Transverse colon (tissue), 4 donors: ENCODE measurements at regions not wholly inside any gene's neighbourhood (a gene's known extent, or its start where the extent isn't known, plus 50 kb on each side); places are given as distances from the start of the nearest gene placed in this dataset.
"Not testable (repeated sequence)": the region's sequence is repeated elsewhere in the genome, so short reads cannot be mapped to it uniquely, and the experiment has no call there.

Experiments used
- DNase-seq: peaks from one replicate; pipeline ENCODE4 v3.0.0-alpha.2; 2019
- H3K27ac ChIP-seq, 4 donors: fragments of 200-600 bp; sonication (generic); 2 replicates each; pipeline ENCODE4 v1.5.1; 2016 to 2018; ENCODE audit warnings: inconsistent platforms in 4 of 4
- H3K27me3 ChIP-seq: fragments of 200-600 bp; sonication (generic); 2 replicates; pipeline ENCODE4 v1.5.1; 2017; ENCODE audit warnings: inconsistent platforms
- H3K36me3 ChIP-seq, 4 donors: fragments of 200-600 bp; sonication (generic); 2 replicates each; pipeline ENCODE4 v1.5.1; 2017 to 2019; ENCODE audit warnings: inconsistent platforms in 4 of 4
- H3K4me1 ChIP-seq, 4 donors: fragments of 200-600 bp; sonication (generic); 2 replicates each; pipeline ENCODE4 v1.5.1; 2017 to 2020; ENCODE audit warnings: inconsistent platforms in 4 of 4
- H3K4me3 ChIP-seq, 4 donors: fragments of 200-600 bp; sonication (generic); 1 replicate in 1 of 4; 2 replicates in 3 of 4; pipeline versions ENCODE4 v1.5.1 to v1.6.1; 2017 to 2019; ENCODE audit warnings: inconsistent platforms in 4 of 4
- H3K9me3 ChIP-seq, 2 donors: fragments of 200-600 bp; sonication (generic); 2 replicates each; pipeline ENCODE4 v1.5.1; 2017 to 2019; ENCODE audit warnings: inconsistent platforms in 2 of 2
- CTCF ChIP-seq, 5 experiments: fragments of 200-600 bp in 3 of 5; fragments of 450-650 bp in 2 of 5; sonication (generic) in 3 of 5; IDR thresholded peaks; 1 replicate in 2 of 5; 2 replicates in 3 of 5; pipeline ENCODE4 v1.5.1; 2016 to 2017; ENCODE audit warnings: antibody characterized with exemption in 5 of 5, inconsistent platforms in 3 of 5, mild to moderate bottlenecking in 2 of 5, moderate library complexity in 1 of 5
- EP300 ChIP-seq: sonication (generic); formaldehyde crosslinking; IDR thresholded peaks from one replicate; pipeline ENCODE4 v1.6.1; 2017; ENCODE audit warnings: antibody characterized with exemption, low read depth
- POLR2A ChIP-seq: fragments of 450-650 bp; IDR thresholded peaks from one replicate; pipeline ENCODE4 v1.6.1; 2016; ENCODE audit warnings: antibody characterized with exemption, mild to moderate bottlenecking, moderate library complexity
- POLR2AphosphoS5 ChIP-seq, 3 donors: sonication (generic); formaldehyde crosslinking; IDR thresholded peaks; one replicate each; pipeline ENCODE4 v1.6.1; 2016; ENCODE audit warnings: antibody characterized with exemption in 3 of 3
- WGBS, 2 donors: methylation state at CpG; one replicate each; pipeline ENCODE4 v1.1.5; 2018; ENCODE audit warnings: low coverage in 1 of 2; 5-methylcytosine and 5-hydroxymethylcytosine counted together
- in situ Hi-C, 4 donors: fragments of 200-750 bp; cut with MboI; loops; one replicate each; pipeline versions ENCODE4 v1.15.0 to v1.15.1; 2017; ENCODE audit warnings: low sequenced_read_pairs in 3 of 4, low pct_ligation_motif_present in 1 of 4, low pct_unique_long_range_greater_than_20kb in 1 of 4
- intact Hi-C: fragments of 100-400 bp; cut with DNase I; formaldehyde crosslinking; loops from one replicate; pipeline ENCODE4 v1.15.1; 2023; ENCODE audit warnings: low total_unique reads

- DNase-seq, in situ Hi-C loops, H3K4me1 ChIP-seq, intact Hi-C loops, H3K4me3 ChIP-seq, H3K27me3 ChIP-seq, H3K9me3 ChIP-seq, H3K27ac ChIP-seq, H3K36me3 ChIP-seq: not testable (repeated sequence)
- WGBS, 2 donors, result 91% methylated on average over 4 of the region's 4 CpGs; no CpG with 5 or more reads in 1 of the 2 donors
Measured at GRCh38 chr9:91512235-91512634, 88.6 kb upstream of the NFIL3 start.

- in situ Hi-C loops, result loop anchor here in 1 of 4 donors (10.0 kb wide), 1 partner anchor 61 kb away; no protein-coding TSS in a partner anchor
- no peaks in the 10 kb centered on the region for H3K27me3 ChIP-seq
- TF ChIP-seq CTCF (IDR thresholded peaks at IDR 0.05) (no peak), POLR2AphosphoS5 (IDR thresholded peaks at IDR 0.05) (no peak), EP300 (no peak)
- H3K4me1 ChIP-seq, result no peaks in the 10 kb centered on the region
- WGBS, 2 donors, result 40 to 74% methylated on average over 1 to 4 of the region's 4 CpGs
- H3K36me3 ChIP-seq, result no peaks in the 10 kb centered on the region
- DNase-seq, result no peak
- intact Hi-C loops, result loop anchor here (1.0 kb wide), 1 partner anchor 37 kb away; no protein-coding TSS in a partner anchor
- no peak overlapping the region for H3K4me3 ChIP-seq
- no peak overlapping the region for H3K27ac ChIP-seq
- H3K9me3 ChIP-seq, result no peaks in the 10 kb centered on the region
Measured at GRCh38 chr9:91503673-91504081, 80.0 kb upstream of the NFIL3 start.

GRCh38 chr9:91502913-91503672, 79.5 kb upstream of the NFIL3 start:
- no peaks in the 10 kb centered on the region for H3K27me3 ChIP-seq
- no peak for TF ChIP-seq EP300
- TF ChIP-seq POLR2AphosphoS5 (IDR thresholded peaks at IDR 0.05), result no peak
- no peak for TF ChIP-seq CTCF (IDR thresholded peaks at IDR 0.05)
- no peak for TF ChIP-seq POLR2A
- WGBS, 2 donors, result 80% methylated on average over 4 to 12 of the region's 12 CpGs
- no peak for DNase-seq
- H3K36me3 ChIP-seq, result no peaks in the 10 kb centered on the region
- H3K27ac ChIP-seq, result no peak overlapping the region
- intact Hi-C loops (no loop called here), in situ Hi-C loops (loop anchor here in 1 of 4 donors (10.0 kb wide), 1 partner anchor 62 kb away; no protein-coding TSS in a partner anchor)
- no peaks in the 10 kb centered on the region for H3K4me1 ChIP-seq
- H3K4me3 ChIP-seq, result no peak overlapping the region
- no peaks in the 10 kb centered on the region for H3K9me3 ChIP-seq

GRCh38 chr9:91502475-91502874, 78.8 kb upstream of the NFIL3 start:
- no peak for DNase-seq
- WGBS, 2 donors, result 36 to 42% methylated on average over 6 of the region's 6 CpGs
- H3K27me3 ChIP-seq, result no peaks in the 10 kb centered on the region
- in situ Hi-C loops, result loop anchor here in 1 of 4 donors (10.0 kb wide), 1 partner anchor 62 kb away; no protein-coding TSS in a partner anchor
- H3K9me3 ChIP-seq, result no peaks in the 10 kb centered on the region
- no peaks in the 10 kb centered on the region for H3K36me3 ChIP-seq
- H3K4me3 ChIP-seq, result no peak overlapping the region
- intact Hi-C loops, result no loop called here
- H3K4me1 ChIP-seq, result no peaks in the 10 kb centered on the region
- no peak overlapping the region for H3K27ac ChIP-seq
- TF ChIP-seq CTCF (IDR thresholded peaks at IDR 0.05) (no peak), POLR2A (no peak), POLR2AphosphoS5 (IDR thresholded peaks at IDR 0.05) (no peak), EP300 (no peak)
